ENCODE measurements at regions not wholly inside any gene's neighbourhood (a gene's known extent, or its start where the extent isn't known, plus 50 kb on each side); places are given as distances from the start of the nearest gene placed in this dataset.

DNA sequence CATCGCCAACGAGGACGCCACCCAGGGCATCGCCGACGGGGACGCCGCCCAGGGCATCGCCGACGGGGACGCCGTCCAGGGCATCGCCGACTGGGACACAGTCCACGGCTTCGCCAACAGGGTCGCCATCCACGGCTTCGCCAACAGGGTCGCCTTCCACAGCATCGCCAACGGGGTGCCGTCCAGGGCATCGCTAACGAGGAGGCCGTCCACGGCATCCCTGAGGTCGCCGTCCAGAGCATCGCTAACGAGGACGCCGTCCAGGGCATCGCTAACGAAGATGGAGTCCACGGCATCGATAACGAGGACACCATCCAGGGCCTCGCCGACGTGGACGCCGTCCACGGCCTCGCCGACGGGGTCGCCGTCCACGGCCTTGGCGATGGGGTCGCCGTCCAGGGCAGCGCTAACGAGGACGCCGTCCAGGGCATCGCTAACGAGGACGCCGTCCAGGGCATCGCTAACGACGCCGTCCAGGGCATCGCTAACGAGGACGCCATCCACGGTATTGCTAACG, 947.8 kb downstream of the TUBA3C start:
- intact Hi-C loops (cut with micrococcal nuclease; ENCODE audit: unreplicated experiment), result no loop called here
- no peak for TF ChIP-seq EZH2phosphoT487 (IDR thresholded peaks at IDR 0.05; ENCODE audit: borderline replicate concordance, low read depth, low read length)
- TF ChIP-seq, protein P1, sequence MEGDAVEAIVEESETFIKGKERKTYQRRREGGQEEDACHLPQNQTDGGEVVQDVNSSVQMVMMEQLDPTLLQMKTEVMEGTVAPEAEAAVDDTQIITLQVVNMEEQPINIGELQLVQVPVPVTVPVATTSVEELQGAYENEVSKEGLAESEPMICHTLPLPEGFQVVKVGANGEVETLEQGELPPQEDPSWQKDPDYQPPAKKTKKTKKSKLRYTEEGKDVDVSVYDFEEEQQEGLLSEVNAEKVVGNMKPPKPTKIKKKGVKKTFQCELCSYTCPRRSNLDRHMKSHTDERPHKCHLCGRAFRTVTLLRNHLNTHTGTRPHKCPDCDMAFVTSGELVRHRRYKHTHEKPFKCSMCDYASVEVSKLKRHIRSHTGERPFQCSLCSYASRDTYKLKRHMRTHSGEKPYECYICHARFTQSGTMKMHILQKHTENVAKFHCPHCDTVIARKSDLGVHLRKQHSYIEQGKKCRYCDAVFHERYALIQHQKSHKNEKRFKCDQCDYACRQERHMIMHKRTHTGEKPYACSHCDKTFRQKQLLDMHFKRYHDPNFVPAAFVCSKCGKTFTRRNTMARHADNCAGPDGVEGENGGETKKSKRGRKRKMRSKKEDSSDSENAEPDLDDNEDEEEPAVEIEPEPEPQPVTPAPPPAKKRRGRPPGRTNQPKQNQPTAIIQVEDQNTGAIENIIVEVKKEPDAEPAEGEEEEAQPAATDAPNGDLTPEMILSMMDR (conservative IDR thresholded peaks at IDR 0.05; ENCODE audit: low read length), result no peak
- BruUV-seq (replicated peaks), result no TSS peak
- POLR2A ChIA-PET, result no interaction called here
- Histone ChIP-seq H3K9me3 (ENCODE audit: low read length) (no peaks in the 10 kb centered on the region), H4K20me1 (ENCODE audit: insufficient read depth, low read length) (no peaks in the 10 kb centered on the region), H3K4me2 (ENCODE audit: low read length) (no peak overlapping the region), H3K27ac (ENCODE audit: low read depth, low read length, poor library complexity, severe bottlenecking) (no peak overlapping the region), H3K4me3 (ENCODE audit: low read depth, low read length, poor library complexity, severe bottlenecking) (no peak overlapping the region), H3K79me2 (ENCODE audit: insufficient read depth, low read depth, low read length) (no peaks in the 10 kb centered on the region), H3K4me1 (ENCODE audit: insufficient read depth, low read length, poor library complexity, severe bottlenecking) (no peaks in the 10 kb centered on the region), H3K9me2 (ENCODE audit: insufficient read depth, low read length) (no peaks in the 10 kb centered on the region), H2AFZ (ENCODE audit: low read length) (no peak overlapping the region), H3K36me3 (ENCODE audit: insufficient read depth, low read length) (no peaks in the 10 kb centered on the region)
- CTCF ChIA-PET (ENCODE audit: unreplicated experiment), result no interaction called here
- DNase-seq (ENCODE audit: low spot score), result no peak

DNA sequence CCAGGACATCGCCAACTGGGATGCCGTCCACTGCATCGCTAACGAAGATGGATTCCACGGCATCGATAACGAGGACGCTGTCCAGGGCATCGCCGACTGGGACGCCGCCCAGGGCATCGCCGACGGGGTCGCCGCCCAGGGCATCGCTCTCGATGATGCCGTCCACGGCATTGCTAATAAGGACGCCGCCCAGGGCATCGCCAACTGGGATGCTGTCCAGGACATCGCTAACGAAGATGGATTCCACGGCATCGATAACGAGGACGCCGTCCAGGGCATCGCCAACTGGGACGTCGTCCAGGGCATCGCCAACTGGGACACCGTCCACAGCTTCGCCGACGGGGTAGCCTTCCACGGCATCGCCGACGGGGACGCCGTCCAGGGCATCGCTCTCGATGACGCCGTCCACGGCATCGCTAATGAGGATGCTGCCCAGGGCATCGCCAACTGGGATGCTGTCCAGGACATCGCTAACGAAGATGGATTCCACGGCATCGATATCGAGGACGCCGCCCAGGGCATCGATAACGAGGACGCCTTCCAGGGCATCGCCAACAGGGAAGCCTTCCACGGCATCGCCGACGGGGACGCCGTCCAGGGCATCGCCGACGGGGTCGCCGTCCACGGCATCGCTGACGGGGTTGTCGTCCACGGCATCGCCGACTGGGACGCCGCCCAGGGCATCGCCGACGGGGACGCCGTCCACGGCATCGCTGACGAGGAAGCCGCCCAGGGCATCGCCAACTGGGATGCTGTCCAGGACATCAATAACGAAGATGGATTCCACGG, 948.4 kb downstream of the TUBA3C start:
- Histone ChIP-seq H4K20me1 (ENCODE audit: insufficient read depth, low read length) (no peaks in the 10 kb centered on the region), H3K4me1 (ENCODE audit: insufficient read depth, low read length, poor library complexity, severe bottlenecking) (no peaks in the 10 kb centered on the region)
- BruUV-seq (replicated peaks), result no TSS peak

More for the DNA sequence above, 948.4 kb downstream of the TUBA3C start:
- Histone ChIP-seq H3K9me2 (ENCODE audit: insufficient read depth, low read length) (no peaks in the 10 kb centered on the region), H3K36me3 (ENCODE audit: insufficient read depth, low read length) (no peaks in the 10 kb centered on the region), H3K4me3 (ENCODE audit: low read depth, low read length, poor library complexity, severe bottlenecking) (no peak overlapping the region), H3K27ac (ENCODE audit: low read depth, low read length, poor library complexity, severe bottlenecking) (no peak overlapping the region), H3K4me2 (ENCODE audit: low read length) (no peak overlapping the region), H3K79me2 (ENCODE audit: insufficient read depth, low read depth, low read length) (no peaks in the 10 kb centered on the region), H3K9me3 (ENCODE audit: low read length) (no peaks in the 10 kb centered on the region), H2AFZ (ENCODE audit: low read length) (no peak overlapping the region)
- ChIA-PET POLR2A (no interaction called here), CTCF (ENCODE audit: unreplicated experiment) (no interaction called here)
- no peak for TF ChIP-seq EZH2phosphoT487 (IDR thresholded peaks at IDR 0.05; ENCODE audit: borderline replicate concordance, low read depth, low read length)
- TF ChIP-seq, protein P1 (conservative IDR thresholded peaks at IDR 0.05; ENCODE audit: low read length), result no peak
- DNase-seq (ENCODE audit: low spot score), result no peak
- intact Hi-C loops (cut with micrococcal nuclease; ENCODE audit: unreplicated experiment), result no loop called here
